ENCODE measurements at regions not wholly inside any gene's neighbourhood (a gene's known extent, or its start where the extent isn't known, plus 50 kb on each side); places are given as distances from the start of the nearest gene placed in this dataset.

DNA sequence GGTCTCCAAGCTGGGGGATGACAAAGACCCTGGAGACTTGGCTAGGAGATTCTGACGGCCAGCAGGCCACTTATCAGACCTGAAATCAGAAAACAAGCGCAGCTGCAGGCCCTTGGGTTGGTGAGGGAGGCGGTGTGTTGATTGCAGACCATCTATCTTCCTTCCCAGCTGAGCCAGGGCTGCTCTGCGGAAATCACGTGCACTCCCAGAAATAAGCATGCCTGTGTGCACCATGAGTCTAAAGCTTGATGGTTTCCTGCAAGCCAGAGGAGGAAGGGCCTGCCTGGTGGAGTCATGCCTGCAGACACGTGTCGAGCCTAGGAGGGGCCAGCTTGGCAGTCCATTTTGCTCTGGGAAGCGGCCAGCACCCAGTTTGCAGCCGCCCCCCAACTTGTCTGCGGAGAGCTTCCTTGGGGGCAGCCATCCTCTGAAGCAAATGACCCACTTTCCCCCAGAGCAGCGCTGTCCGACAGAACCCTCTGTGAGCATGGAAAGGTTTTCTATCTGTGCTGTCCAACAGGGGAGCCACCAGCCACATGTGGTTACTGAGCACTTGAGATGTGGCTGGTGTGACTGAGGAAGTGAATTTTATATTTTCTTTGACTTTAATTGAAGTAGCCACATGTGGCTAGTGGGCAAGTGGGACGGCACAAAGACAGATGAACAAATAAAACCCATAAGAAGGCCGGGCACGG lies 175.7 kb upstream of the BCOR start:
- no peak for DNase-seq (ENCODE audit: low spot score)

DNA sequence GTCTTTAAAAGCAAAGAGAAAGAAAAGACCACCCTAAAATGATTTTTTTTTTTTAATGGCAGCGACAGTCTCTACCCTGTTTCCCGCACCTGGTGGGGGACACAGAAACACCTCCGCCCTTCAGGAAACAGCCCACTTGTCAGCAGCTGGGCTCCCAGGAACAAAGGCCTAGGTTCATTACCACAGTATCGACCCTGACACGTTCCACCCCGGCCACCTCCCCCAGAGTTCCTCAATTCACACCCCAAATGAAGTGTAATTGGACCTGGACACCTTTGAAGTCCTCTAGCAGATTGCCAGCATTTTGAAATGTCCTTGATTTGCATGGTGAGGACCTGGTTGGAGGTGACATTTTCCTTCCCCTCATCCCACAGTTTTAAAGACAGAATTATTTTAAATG lies 175.0 kb upstream of the BCOR start:
- no peak for DNase-seq (ENCODE audit: low spot score)

- DNase-seq (ENCODE audit: low spot score), result no peak
Measured at GRCh38 chrX:40272141-40272540, 174.4 kb upstream of the BCOR start.

- no peak for DNase-seq (ENCODE audit: low spot score)
Measured at GRCh38 chrX:40268188-40268520, 170.4 kb upstream of the BCOR start.

DNA sequence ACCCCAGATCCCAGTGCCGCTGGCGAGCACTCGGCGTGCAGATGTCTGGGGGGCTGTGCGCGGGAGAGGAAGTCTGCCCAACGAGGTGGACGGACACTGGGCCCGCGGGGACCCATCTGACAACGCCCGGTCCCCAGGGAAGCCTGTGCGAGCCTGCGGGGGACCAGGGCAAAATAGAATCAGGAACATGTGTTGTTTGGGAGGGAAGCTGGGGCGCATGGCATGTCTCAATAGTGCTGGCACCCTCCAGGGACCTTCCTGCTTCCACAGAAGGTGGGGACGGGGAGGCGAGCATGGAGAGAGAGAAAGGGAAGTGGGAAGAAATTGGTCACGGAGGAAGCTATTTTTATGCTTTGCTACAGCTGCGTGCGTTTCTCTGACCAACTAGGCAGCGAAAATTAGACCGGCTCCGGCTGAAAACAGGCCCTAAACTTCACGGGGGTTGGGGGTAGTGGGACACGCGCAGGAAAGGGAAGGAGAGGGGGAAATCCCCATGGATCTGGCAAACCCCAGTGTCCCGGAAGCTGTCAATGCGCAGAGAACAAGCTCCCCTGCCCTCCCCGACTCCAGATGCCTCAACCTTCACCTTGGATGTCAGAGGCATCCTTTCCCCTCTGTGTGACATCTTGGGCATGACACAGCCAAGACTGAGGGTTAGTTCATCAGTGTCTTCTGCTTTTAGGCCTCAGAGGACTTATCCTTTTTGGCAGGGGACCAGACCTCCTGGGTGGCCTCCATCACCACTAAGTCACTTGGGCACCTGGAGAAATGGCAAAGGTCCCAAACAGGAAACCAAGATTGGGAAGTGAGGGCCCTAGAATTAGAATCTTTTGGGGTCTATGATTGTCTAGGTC lies 169.8 kb upstream of the BCOR start:
- DNase-seq (ENCODE audit: low spot score), result no peak

DNA sequence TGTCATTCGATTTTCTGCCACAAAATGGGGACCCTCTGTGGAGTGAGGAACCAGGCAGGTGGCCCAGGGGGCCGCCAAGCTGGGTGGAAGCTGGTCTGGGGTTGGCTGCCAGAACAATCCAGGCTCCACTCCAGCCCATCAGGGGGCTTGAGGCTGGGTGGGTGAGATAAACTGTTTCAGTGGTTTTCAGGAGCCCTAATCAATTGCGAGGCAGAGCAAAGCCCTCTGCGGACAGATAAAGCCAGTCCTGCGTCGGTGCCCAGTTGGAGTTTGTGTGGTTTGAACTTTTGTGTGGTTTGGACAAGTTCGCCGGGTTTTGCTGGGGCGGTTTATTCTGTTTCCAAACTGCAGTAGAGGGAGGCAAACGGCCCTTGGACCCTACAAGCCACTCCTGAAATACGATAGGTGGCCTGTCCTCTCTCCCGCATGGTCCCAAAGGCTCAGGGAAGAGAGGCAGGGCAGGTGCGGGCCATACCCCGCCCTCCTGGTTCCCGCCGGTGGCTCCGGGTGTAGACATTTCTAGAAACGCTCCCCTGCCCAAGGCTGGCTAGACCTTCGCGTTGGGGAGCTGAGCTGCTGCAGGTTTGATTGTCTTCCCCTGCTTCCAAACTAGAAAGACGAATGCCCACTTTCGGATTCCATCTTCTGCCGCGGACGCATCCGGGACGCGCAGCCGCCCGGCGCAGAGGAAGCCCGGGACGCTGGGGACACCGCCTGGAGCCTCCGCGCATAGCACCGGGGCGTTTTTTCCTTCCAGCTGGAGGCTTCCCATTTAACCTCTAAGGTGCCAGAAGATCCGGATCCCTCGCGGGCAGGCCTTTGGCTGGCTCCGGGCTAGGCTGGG lies 169.0 kb upstream of the BCOR start:
- peak; percentile 62 for DNase-seq (ENCODE audit: low spot score)

GRCh38 chrX:40265936-40266335 lies 168.2 kb upstream of the BCOR start:
- DNase-seq (ENCODE audit: low spot score), result no peak

DNA sequence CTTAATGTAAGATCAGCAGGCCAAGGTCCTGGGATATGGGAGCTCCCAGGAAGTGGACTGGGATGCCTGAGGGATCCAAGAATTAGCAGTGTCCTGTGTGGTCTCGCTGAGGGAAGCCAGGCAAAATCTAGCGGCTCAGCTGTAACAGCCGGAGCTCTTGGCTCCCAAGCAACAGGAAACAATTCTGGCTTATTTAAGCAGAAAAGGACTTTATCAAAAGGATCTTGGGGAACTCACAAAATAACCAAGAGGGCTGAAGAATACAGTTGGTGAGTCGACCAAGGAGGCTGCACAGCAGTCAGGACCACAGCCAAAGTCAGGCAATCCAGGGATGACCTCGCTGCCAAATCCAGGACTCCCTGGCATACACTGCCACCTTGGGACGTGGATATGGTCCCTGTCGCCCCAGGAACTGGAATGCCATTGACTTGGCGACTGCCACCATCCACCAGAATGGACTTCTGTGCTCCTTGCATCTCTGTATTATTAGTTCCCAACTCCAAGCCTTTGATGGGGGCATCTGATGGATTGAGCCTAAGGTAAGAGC lies 165.3 kb upstream of the BCOR start:
- DNase-seq (ENCODE audit: low spot score), result peak; percentile 34

GRCh38 chrX:40262157-40263013 lies 164.6 kb upstream of the BCOR start:
- DNase-seq (ENCODE audit: low spot score), result peak; percentile 62

- DNase-seq (ENCODE audit: low spot score), result no peak
Measured at GRCh38 chrX:40261833-40262156, 164.0 kb upstream of the BCOR start.

DNA sequence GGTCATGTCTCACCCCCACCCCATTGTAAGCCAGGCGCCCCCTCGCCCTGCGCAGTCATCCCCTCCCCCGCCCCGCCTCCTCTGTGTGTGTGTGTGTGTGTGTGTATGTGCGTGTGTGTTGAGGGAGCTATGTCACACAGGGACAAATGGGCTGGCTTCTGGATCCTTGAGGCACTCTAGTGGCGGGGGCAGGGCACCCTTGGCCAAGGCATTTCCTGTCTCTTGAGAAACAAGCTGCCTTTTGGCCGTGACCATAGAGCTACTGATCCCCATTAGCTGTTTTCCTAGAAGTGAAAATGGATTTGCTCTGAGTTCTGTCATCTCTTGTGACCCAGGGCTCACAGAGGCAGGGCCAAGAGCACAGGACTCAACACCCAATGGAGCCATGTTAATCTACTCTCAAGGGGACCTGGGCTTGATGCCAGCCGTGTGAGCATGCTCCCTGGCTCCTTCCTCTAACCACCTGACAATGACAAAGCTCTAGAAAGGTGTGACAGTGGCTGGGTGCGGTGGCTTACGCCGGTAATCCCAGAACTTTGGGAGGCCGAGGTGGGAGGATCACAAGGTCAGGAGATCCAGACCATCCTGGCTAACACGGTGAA lies 162.5 kb upstream of the BCOR start:
- DNase-seq (ENCODE audit: low spot score), result no peak

GRCh38 chrX:40258909-40259308 lies 161.2 kb upstream of the BCOR start:
- DNase-seq (ENCODE audit: low spot score), result no peak

- no peak for DNase-seq (ENCODE audit: low spot score)
Measured at GRCh38 chrX:40253771-40254170, 156.0 kb upstream of the BCOR start.

GRCh38 chrX:40249582-40249981 lies 151.8 kb upstream of the BCOR start:
- no peak for DNase-seq (ENCODE audit: low spot score)

- no peak for DNase-seq (ENCODE audit: low spot score)
Measured at GRCh38 chrX:40248822-40249221, 151.1 kb upstream of the BCOR start.

GRCh38 chrX:40247848-40248622 lies 150.3 kb upstream of the BCOR start:
- no peak for DNase-seq (ENCODE audit: low spot score)

DNA sequence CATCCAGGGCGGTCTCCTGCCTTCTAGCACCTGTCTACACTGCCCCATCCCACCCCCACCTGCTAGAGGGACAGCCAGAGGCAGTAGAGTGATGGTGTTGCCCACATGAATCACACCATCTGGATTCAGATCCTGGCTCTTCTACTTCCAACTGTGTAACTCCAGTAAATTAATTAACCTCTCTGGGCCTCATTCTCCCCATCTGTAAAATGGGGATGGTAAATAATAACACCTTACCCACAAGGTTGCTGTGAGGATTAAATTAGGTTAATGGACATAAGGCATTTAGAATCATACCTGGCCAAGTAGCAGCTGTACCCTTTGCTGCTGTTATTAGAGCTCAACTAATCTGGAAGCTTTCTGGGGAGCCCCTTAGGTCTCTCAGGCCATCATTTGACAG lies 149.6 kb upstream of the BCOR start:
- DNase-seq (ENCODE audit: low spot score), result no peak

DNA sequence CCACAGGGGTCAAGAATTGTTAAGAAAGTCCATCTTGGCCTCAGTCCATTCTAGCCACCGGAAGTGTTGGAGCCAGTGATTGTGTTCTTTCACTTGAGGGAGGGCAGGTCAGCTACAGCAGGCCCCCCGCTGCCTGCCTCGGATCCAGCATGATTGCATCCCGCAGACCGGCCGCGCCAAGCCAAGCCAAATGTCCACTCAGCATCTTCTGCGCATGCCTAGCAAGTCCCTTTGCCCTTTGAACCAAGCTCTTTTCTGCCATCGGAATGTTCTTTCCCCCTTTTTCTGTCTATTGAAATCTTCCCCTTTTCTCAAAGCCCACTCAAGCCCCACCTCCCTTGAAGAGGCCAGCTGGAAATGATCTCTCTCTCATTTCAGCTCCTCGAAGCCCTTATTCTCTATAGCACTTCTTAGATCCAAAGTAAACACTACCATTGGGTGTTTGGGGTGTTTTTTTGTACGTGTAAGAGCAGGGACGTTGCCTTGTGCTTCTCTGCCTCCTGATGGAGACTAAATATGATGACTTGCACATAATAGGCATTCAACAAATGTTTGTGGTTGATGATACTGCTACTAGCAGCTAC lies 147.8 kb upstream of the BCOR start:
- DNase-seq (ENCODE audit: low spot score), result no peak

- DNase-seq (ENCODE audit: low spot score), result peak; percentile 33
Measured at GRCh38 chrX:40244980-40245379, 147.2 kb upstream of the BCOR start.
